K562 (cell line): ENCODE measurements at regions not wholly inside any gene's neighbourhood (a gene's known extent, or its start where the extent isn't known, plus 50 kb on each side); places are given as distances from the start of the nearest gene placed in this dataset.

Experiments
- ATAC-seq: fragments of 200-7000 bp; cut with Tn5 transposase; 3 replicates; pipeline ENCODE4 v1.9.1; 2020; ENCODE audit warnings: moderate library complexity
- BruUV-seq: library from RNA; stranded (reverse); fragments of 400-500 nt; replicated peaks from 2 replicates; lab custom pipeline; 2021; lab: Mats Ljungman, UMichigan
- CTCF ChIA-PET: fragments of 300-600 bp; formaldehyde crosslinking; extraction: SDS; loops from one replicate; lab custom pipeline; 2021; ENCODE audit warnings: low intra/inter-chr PET ratio; lab: Yijun Ruan, JAX
- POLR2A ChIA-PET: fragments of 300-600, 350-650 bp; sonication (Branson Sonifier 250); formaldehyde crosslinking; extraction: SDS; loops from one replicate; lab custom pipeline; 2021; ENCODE audit warnings: antibody characterized with exemption, inconsistent platforms; lab: Yijun Ruan, JAX
- DNase-seq, 4 experiments: peaks; one replicate each; pipeline versions ENCODE4 v3.0.0 to v3.0.0-alpha.2; 2011 to 2018; ENCODE audit warnings: low spot score in 3 of 4, mixed read lengths in 3 of 4; ENCODE audit errors: extremely low read depth in 1 of 4
- FAIRE-seq: peaks from 2 replicates; lab custom pipeline; 2011; peaks lifted over from hg19 to GRCh38; lab: Jason Lieb, UNC
- H2AFZ ChIP-seq: 2 replicates; pipeline ENCODE4 v1.6.0; 2011; ENCODE audit warnings: low read depth, low read length, control low read depth, inconsistent platforms
- H3K27ac ChIP-seq: fragments of 200-600 bp; 3 replicates; pipeline ENCODE4 v1.8.0; 2011; ENCODE audit warnings: low read depth, mild to moderate bottlenecking, control low read depth, inconsistent platforms, low read length, moderate library complexity, mixed read lengths; ENCODE audit errors: extremely low read depth
- H3K27me3 ChIP-seq, 2 experiments: fragments of 300-600 bp in 1 of 2; 2 replicates in 1 of 2; 3 replicates in 1 of 2; pipeline versions ENCODE4 v1.6.0 to v1.8.0; 2011; ENCODE audit warnings: inconsistent platforms in 2 of 2, low read length in 2 of 2, mild to moderate bottlenecking in 1 of 2, mixed read lengths in 1 of 2, moderate library complexity in 1 of 2; ENCODE audit not compliant: control insufficient read depth in 2 of 2, insufficient read depth in 2 of 2
- H3K36me3 ChIP-seq: fragments of 300-600 bp; 3 replicates; pipeline ENCODE4 v1.8.0; 2011; ENCODE audit warnings: mild to moderate bottlenecking, low read length, inconsistent platforms; ENCODE audit not compliant: control insufficient read depth, insufficient read depth
- H3K4me1 ChIP-seq, 2 experiments: fragments of 200-600 bp in 1 of 2; replicated peaks in 1 of 2; 2 replicates in 1 of 2; 3 replicates in 1 of 2; pipeline versions ENCODE4 v1.5.1 to v1.8.0; 2011; ENCODE audit warnings: inconsistent platforms in 2 of 2, low read length in 2 of 2, mild to moderate bottlenecking in 1 of 2, mixed read lengths in 1 of 2, moderate library complexity in 1 of 2; ENCODE audit not compliant: control insufficient read depth in 2 of 2, insufficient read depth in 2 of 2
- H3K4me2 ChIP-seq: 2 replicates; pipeline ENCODE4 v1.6.1; 2011; ENCODE audit warnings: low read length, control low read depth, inconsistent platforms, mixed read lengths; ENCODE audit not compliant: insufficient read depth
- H3K4me3 ChIP-seq: fragments of 200-600 bp; sonication (generic), shearing (Covaris generic); 2 replicates; pipeline ENCODE4 v1.5.1; 2016; ENCODE audit warnings: control low read depth, inconsistent platforms
- H3K79me2 ChIP-seq: fragments of 200-600 bp; 3 replicates; pipeline ENCODE4 v1.8.0; 2011; ENCODE audit warnings: low read length, inconsistent platforms; ENCODE audit not compliant: control insufficient read depth, insufficient read depth
- H3K9ac ChIP-seq, 2 experiments: 2 replicates each; pipeline versions ENCODE4 v1.6.0 to v1.6.1; 2011; ENCODE audit warnings: low read depth in 2 of 2, low read length in 2 of 2, control low read depth in 1 of 2, inconsistent platforms in 1 of 2, mild to moderate bottlenecking in 1 of 2, mixed read lengths in 1 of 2; ENCODE audit not compliant: insufficient read depth in 1 of 2
- H3K9me1 ChIP-seq: one replicate; pipeline ENCODE4 v1.6.0; 2011; ENCODE audit warnings: inconsistent platforms, mild to moderate bottlenecking, low read length, moderate library complexity; ENCODE audit not compliant: control insufficient read depth, insufficient read depth
- H3K9me3 ChIP-seq: replicated peaks from 2 replicates; pipeline ENCODE4 v1.5.1; 2011; ENCODE audit warnings: low read depth, low read length, inconsistent platforms; ENCODE audit not compliant: control insufficient read depth, insufficient read depth
- H4K20me1 ChIP-seq: replicated peaks from 2 replicates; pipeline ENCODE4 v1.6.1; 2011; ENCODE audit warnings: low read length, inconsistent platforms, mixed read lengths; ENCODE audit not compliant: control insufficient read depth, insufficient read depth
- CCNT2 ChIP-seq: IDR thresholded peaks from 2 replicates; pipeline ENCODE4 v1.6.1; 2011; ENCODE audit warnings: borderline replicate concordance, low read depth, mild to moderate bottlenecking, moderate library complexity, mixed read lengths, low read length; ENCODE audit not compliant: insufficient read length; ENCODE audit errors: extremely low read depth
- MIER1 ChIP-seq: fragments of 450-650 bp; IDR thresholded peaks from 2 replicates; pipeline ENCODE4 v1.6.1; 2016; ENCODE audit warnings: antibody characterized with exemption, mild to moderate bottlenecking, low read depth
- TBL1XR1 ChIP-seq, 2 experiments: IDR thresholded peaks; 2 replicates each; pipeline ENCODE4 v1.6.1; 2012; ENCODE audit warnings: improper control_type of control experiment in 2 of 2, low read length in 2 of 2, mild to moderate bottlenecking in 1 of 2
- ZBTB17 ChIP-seq: fragments of 450-650 bp; formaldehyde crosslinking; IDR thresholded peaks from 2 replicates; pipeline ENCODE4 v1.4.0; 2020; ENCODE audit warnings: mild to moderate bottlenecking
- ZBTB7A ChIP-seq: IDR thresholded peaks from 2 replicates; pipeline ENCODE4 v1.6.1; 2011; ENCODE audit warnings: low read depth, mild to moderate bottlenecking, low read length, moderate library complexity, borderline replicate concordance; ENCODE audit not compliant: control insufficient read depth
- WGBS: fragments of 100-300 bp; shearing (Covaris generic); methylation state at CpG from one replicate; pipeline ENCODE4 v1.1.6; 2016; ENCODE audit warnings: low coverage, mixed read lengths; ENCODE audit not compliant: insufficient coverage; ENCODE audit errors: missing lambda C conversion rate; 5-methylcytosine and 5-hydroxymethylcytosine counted together
- in situ Hi-C: fragments of 300-500 bp; cut with MboI; formaldehyde crosslinking; loops from 4 replicates; pipeline ENCODE4 v1.15.0; 2018; ENCODE audit warnings: inconsistent platforms, mixed read lengths
- intact Hi-C: fragments of 100-400 bp; cut with micrococcal nuclease; formaldehyde crosslinking; loops from 2 replicates; pipeline ENCODE4 v1.14.2; 2022
- TF ChIP-seq, protein P1 (sequence below): sonication (generic); formaldehyde crosslinking; IDR thresholded peaks from 2 replicates; pipeline ENCODE4 v1.8.1; 2023; ENCODE audit warnings: mild to moderate bottlenecking, missing genetic modification reagents
- TF ChIP-seq, protein P2 (sequence below): fragments of 250-450 bp; sonication (Bioruptor Pico); IDR thresholded peaks from 2 replicates; pipeline ENCODE4 v1.4.0; 2020; ENCODE audit warnings: mild to moderate bottlenecking
- TF ChIP-seq, protein P3 (sequence below): fragments of 200-600 bp; sonication (generic); IDR thresholded peaks from one replicate; pipeline ENCODE4 v1.6.1; 2012; ENCODE audit warnings: mild to moderate bottlenecking, low read depth, low read length, inconsistent platforms

DNA sequence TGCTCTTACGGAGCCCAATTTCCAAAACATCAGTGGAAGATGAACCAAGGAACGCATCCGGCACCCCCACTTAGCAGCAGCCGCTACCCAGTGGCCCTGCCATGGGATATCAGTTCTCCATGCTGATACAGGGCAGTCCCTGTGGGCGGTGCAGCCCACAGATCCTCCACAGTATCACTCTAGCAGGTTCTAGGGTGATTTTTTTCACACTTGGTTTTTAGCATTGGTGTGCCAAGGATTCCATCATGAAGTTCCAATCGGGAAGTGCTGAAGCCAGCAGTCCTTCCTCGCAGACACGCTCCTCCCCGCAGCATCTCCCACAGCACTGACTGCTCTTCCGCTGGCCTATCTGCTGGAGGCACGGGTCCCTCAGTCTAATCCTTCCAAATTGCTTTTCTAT is 261.9 kb downstream of the SYK start:
- intact Hi-C loops = no loop called here
- Histone ChIP-seq H3K9me3 (no peaks in the 10 kb centered on the region), H3K9ac (no peak overlapping the region), H3K27ac (no peak overlapping the region), H3K36me3 (no peaks in the 10 kb centered on the region), H3K9me1 (no peaks in the 10 kb centered on the region), H3K27me3 (peaks cover 8 to 40% of the 10 kb centered on the region in 2 experiments; a peak in 4 of 5 replicates), H3K4me3 (no peak overlapping the region), H3K4me2 (no peak overlapping the region), H3K79me2 (no peaks in the 10 kb centered on the region), H3K4me1 (no peaks in the 10 kb centered on the region; a peak in 1 of 5 replicates), H2AFZ (no peak overlapping the region), H4K20me1 (no peaks in the 10 kb centered on the region)
- ChIA-PET POLR2A (no interaction called here), CTCF (no interaction called here)
- no TSS peak for BruUV-seq
- 12% methylated on average over 8 of the region's 11 CpGs for WGBS
- DNase-seq = no peak
- ATAC-seq = no peak
- in situ Hi-C loops = no loop called here
- FAIRE-seq = no peak
- TF ChIP-seq ZBTB7A (no peak), CCNT2 (no peak), TBL1XR1 (IDR thresholded peaks at IDR 0.05; ENCODE audit: low read length in 2 of 2) (no peak), MIER1 (no peak), ZBTB17 (CRISPR knock-in tag) (no peak)
- TF ChIP-seq, protein P1, sequence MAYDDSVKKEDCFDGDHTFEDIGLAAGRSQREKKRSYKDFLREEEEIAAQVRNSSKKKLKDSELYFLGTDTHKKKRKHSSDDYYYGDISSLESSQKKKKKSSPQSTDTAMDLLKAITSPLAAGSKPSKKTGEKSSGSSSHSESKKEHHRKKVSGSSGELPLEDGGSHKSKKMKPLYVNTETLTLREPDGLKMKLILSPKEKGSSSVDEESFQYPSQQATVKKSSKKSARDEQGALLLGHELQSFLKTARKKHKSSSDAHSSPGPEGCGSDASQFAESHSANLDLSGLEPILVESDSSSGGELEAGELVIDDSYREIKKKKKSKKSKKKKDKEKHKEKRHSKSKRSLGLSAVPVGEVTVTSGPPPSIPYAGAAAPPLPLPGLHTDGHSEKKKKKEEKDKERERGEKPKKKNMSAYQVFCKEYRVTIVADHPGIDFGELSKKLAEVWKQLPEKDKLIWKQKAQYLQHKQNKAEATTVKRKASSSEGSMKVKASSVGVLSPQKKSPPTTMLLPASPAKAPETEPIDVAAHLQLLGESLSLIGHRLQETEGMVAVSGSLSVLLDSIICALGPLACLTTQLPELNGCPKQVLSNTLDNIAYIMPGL (CRISPR knock-in tag) = no peak
- TF ChIP-seq, protein P2, sequence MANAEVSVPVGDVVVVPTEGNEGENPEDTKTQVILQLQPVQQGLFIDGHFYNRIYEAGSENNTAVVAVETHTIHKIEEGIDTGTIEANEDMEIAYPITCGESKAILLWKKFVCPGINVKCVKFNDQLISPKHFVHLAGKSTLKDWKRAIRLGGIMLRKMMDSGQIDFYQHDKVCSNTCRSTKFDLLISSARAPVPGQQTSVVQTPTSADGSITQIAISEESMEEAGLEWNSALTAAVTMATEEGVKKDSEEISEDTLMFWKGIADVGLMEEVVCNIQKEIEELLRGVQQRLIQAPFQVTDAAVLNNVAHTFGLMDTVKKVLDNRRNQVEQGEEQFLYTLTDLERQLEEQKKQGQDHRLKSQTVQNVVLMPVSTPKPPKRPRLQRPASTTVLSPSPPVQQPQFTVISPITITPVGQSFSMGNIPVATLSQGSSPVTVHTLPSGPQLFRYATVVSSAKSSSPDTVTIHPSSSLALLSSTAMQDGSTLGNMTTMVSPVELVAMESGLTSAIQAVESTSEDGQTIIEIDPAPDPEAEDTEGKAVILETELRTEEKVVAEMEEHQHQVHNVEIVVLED (CRISPR knock-in tag) = no peak
- TF ChIP-seq, protein P3, sequence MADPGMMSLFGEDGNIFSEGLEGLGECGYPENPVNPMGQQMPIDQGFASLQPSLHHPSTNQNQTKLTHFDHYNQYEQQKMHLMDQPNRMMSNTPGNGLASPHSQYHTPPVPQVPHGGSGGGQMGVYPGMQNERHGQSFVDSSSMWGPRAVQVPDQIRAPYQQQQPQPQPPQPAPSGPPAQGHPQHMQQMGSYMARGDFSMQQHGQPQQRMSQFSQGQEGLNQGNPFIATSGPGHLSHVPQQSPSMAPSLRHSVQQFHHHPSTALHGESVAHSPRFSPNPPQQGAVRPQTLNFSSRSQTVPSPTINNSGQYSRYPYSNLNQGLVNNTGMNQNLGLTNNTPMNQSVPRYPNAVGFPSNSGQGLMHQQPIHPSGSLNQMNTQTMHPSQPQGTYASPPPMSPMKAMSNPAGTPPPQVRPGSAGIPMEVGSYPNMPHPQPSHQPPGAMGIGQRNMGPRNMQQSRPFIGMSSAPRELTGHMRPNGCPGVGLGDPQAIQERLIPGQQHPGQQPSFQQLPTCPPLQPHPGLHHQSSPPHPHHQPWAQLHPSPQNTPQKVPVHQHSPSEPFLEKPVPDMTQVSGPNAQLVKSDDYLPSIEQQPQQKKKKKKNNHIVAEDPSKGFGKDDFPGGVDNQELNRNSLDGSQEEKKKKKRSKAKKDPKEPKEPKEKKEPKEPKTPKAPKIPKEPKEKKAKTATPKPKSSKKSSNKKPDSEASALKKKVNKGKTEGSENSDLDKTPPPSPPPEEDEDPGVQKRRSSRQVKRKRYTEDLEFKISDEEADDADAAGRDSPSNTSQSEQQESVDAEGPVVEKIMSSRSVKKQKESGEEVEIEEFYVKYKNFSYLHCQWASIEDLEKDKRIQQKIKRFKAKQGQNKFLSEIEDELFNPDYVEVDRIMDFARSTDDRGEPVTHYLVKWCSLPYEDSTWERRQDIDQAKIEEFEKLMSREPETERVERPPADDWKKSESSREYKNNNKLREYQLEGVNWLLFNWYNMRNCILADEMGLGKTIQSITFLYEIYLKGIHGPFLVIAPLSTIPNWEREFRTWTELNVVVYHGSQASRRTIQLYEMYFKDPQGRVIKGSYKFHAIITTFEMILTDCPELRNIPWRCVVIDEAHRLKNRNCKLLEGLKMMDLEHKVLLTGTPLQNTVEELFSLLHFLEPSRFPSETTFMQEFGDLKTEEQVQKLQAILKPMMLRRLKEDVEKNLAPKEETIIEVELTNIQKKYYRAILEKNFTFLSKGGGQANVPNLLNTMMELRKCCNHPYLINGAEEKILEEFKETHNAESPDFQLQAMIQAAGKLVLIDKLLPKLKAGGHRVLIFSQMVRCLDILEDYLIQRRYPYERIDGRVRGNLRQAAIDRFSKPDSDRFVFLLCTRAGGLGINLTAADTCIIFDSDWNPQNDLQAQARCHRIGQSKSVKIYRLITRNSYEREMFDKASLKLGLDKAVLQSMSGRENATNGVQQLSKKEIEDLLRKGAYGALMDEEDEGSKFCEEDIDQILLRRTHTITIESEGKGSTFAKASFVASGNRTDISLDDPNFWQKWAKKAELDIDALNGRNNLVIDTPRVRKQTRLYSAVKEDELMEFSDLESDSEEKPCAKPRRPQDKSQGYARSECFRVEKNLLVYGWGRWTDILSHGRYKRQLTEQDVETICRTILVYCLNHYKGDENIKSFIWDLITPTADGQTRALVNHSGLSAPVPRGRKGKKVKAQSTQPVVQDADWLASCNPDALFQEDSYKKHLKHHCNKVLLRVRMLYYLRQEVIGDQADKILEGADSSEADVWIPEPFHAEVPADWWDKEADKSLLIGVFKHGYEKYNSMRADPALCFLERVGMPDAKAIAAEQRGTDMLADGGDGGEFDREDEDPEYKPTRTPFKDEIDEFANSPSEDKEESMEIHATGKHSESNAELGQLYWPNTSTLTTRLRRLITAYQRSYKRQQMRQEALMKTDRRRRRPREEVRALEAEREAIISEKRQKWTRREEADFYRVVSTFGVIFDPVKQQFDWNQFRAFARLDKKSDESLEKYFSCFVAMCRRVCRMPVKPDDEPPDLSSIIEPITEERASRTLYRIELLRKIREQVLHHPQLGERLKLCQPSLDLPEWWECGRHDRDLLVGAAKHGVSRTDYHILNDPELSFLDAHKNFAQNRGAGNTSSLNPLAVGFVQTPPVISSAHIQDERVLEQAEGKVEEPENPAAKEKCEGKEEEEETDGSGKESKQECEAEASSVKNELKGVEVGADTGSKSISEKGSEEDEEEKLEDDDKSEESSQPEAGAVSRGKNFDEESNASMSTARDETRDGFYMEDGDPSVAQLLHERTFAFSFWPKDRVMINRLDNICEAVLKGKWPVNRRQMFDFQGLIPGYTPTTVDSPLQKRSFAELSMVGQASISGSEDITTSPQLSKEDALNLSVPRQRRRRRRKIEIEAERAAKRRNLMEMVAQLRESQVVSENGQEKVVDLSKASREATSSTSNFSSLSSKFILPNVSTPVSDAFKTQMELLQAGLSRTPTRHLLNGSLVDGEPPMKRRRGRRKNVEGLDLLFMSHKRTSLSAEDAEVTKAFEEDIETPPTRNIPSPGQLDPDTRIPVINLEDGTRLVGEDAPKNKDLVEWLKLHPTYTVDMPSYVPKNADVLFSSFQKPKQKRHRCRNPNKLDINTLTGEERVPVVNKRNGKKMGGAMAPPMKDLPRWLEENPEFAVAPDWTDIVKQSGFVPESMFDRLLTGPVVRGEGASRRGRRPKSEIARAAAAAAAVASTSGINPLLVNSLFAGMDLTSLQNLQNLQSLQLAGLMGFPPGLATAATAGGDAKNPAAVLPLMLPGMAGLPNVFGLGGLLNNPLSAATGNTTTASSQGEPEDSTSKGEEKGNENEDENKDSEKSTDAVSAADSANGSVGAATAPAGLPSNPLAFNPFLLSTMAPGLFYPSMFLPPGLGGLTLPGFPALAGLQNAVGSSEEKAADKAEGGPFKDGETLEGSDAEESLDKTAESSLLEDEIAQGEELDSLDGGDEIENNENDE = no peak
